KMS-11 (cell line): ENCODE measurements at regions not wholly inside any gene's neighbourhood (a gene's known extent, or its start where the extent isn't known, plus 50 kb on each side); places are given as distances from the start of the nearest gene placed in this dataset.

ENCODE experiments used
- H2AFZ ChIP-seq: fragments of 200-600 bp; sonication (generic); 2 replicates; pipeline ENCODE4 v1.6.1; 2016; ENCODE audit warnings: antibody characterized with exemption, mixed run types, low read depth
- H3K27ac ChIP-seq: fragments of 200-600 bp; sonication (generic); 2 replicates; pipeline ENCODE4 v1.6.1; 2016; ENCODE audit warnings: mild to moderate bottlenecking, mixed run types
- H3K27me3 ChIP-seq: fragments of 200-600 bp; sonication (generic); 2 replicates; pipeline ENCODE4 v1.6.1; 2017; ENCODE audit warnings: mild to moderate bottlenecking, low read depth, mixed run types, moderate library complexity; ENCODE audit not compliant: insufficient read depth
- H3K36me3 ChIP-seq: fragments of 200-600 bp; sonication (generic); 2 replicates; pipeline ENCODE4 v1.6.1; 2017; ENCODE audit warnings: mild to moderate bottlenecking, mixed run types; ENCODE audit not compliant: insufficient read depth
- H3K4me1 ChIP-seq: fragments of 200-600 bp; sonication (generic); 2 replicates; pipeline ENCODE4 v1.6.1; 2016; ENCODE audit warnings: mild to moderate bottlenecking, low read depth, mixed run types; ENCODE audit not compliant: poor library complexity, severe bottlenecking
- H3K4me2 ChIP-seq: fragments of 200-600 bp; sonication (generic); 2 replicates; pipeline ENCODE4 v1.7.0; 2016; ENCODE audit warnings: mild to moderate bottlenecking, mixed run types
- H3K4me3 ChIP-seq: fragments of 200-600 bp; sonication (generic); IDR thresholded peaks from 2 replicates; pipeline ENCODE4 v1.6.1; 2017; ENCODE audit warnings: low read depth, low read length, mixed read lengths; ENCODE audit not compliant: insufficient read depth
- H3K79me2 ChIP-seq: fragments of 200-600 bp; sonication (generic); 2 replicates; pipeline ENCODE4 v1.6.1; 2016; ENCODE audit warnings: low read depth, mixed run types; ENCODE audit not compliant: insufficient read depth
- H3K9ac ChIP-seq: fragments of 200-600 bp; sonication (generic); 2 replicates; pipeline ENCODE4 v1.6.1; 2016; ENCODE audit warnings: mild to moderate bottlenecking, mixed run types
- H4K20me1 ChIP-seq: fragments of 200-600 bp; sonication (generic); 2 replicates; pipeline ENCODE4 v1.6.1; 2016; ENCODE audit warnings: mild to moderate bottlenecking, mixed run types; ENCODE audit not compliant: insufficient read depth
- CTCF ChIP-seq: fragments of 200-600 bp; sonication (generic); conservative IDR thresholded peaks from 2 replicates; pipeline ENCODE4 v1.6.1; 2017; ENCODE audit warnings: low read depth, mild to moderate bottlenecking, antibody characterized with exemption, low read length, moderate library complexity, mixed read lengths

GRCh38 chr15:47337106-47337505, 380.2 kb upstream of the SEMA6D start:
- Histone ChIP-seq H3K27ac (no peak overlapping the region), H3K4me1 (peaks cover 15% of the 10 kb centered on the region), H3K79me2 (no peaks in the 10 kb centered on the region), H4K20me1 (no peaks in the 10 kb centered on the region), H3K4me2 (no peak overlapping the region), H3K36me3 (no peaks in the 10 kb centered on the region), H2AFZ (no peak overlapping the region), H3K27me3 (no peaks in the 10 kb centered on the region), H3K9ac (no peak overlapping the region), H3K4me3 (no peak overlapping the region)
- TF ChIP-seq CTCF = no peak

- Histone ChIP-seq H3K9ac (no peak overlapping the region), H3K79me2 (no peaks in the 10 kb centered on the region), H3K27ac (no peak overlapping the region), H3K4me2 (no peak overlapping the region), H2AFZ (no peak overlapping the region), H3K4me1 (peaks cover 15% of the 10 kb centered on the region), H3K4me3 (no peak overlapping the region), H3K36me3 (no peaks in the 10 kb centered on the region), H3K27me3 (no peaks in the 10 kb centered on the region), H4K20me1 (no peaks in the 10 kb centered on the region)
- no peak for TF ChIP-seq CTCF
These were observed 379.5 kb upstream of the SEMA6D start for GRCh38 chr15:47337836-47338235.

- no peak overlapping the region for H3K4me3 ChIP-seq
- no peak overlapping the region for H3K9ac ChIP-seq
- no peak for TF ChIP-seq CTCF
- H3K79me2 ChIP-seq = no peaks in the 10 kb centered on the region
- no peak overlapping the region for H3K4me2 ChIP-seq
- H3K27me3 ChIP-seq = no peaks in the 10 kb centered on the region
- no peaks in the 10 kb centered on the region for H4K20me1 ChIP-seq
- peaks cover 15% of the 10 kb centered on the region for H3K4me1 ChIP-seq
- H2AFZ ChIP-seq = no peak overlapping the region
- H3K27ac ChIP-seq = no peak overlapping the region
- H3K36me3 ChIP-seq = no peaks in the 10 kb centered on the region
These were observed 378.5 kb upstream of the SEMA6D start for GRCh38 chr15:47338771-47339170.

- no peak overlapping the region for H3K4me2 ChIP-seq
- H3K4me1 ChIP-seq = peaks cover 10% of the 10 kb centered on the region
- no peak for TF ChIP-seq CTCF
- no peaks in the 10 kb centered on the region for H3K36me3 ChIP-seq
- H2AFZ ChIP-seq = no peak overlapping the region
- no peak overlapping the region for H3K27ac ChIP-seq
- H3K27me3 ChIP-seq = no peaks in the 10 kb centered on the region
- H3K9ac ChIP-seq = no peak overlapping the region
- H3K79me2 ChIP-seq = no peaks in the 10 kb centered on the region
- no peak overlapping the region for H3K4me3 ChIP-seq
- no peaks in the 10 kb centered on the region for H4K20me1 ChIP-seq
These were observed 377.3 kb upstream of the SEMA6D start for GRCh38 chr15:47339800-47340570.
